Colonic mucosa (tissue), 4 donors: ENCODE measurements at regions not wholly inside any gene's neighbourhood (a gene's known extent, or its start where the extent isn't known, plus 50 kb on each side); places are given as distances from the start of the nearest gene placed in this dataset.
"Not testable (repeated sequence)": the region's sequence is repeated elsewhere in the genome, so short reads cannot be mapped to it uniquely, and the experiment has no call there.

Experiments
- DNase-seq: peaks from one replicate; pipeline ENCODE4 v3.0.0-alpha.2; 2020
- H3K27ac ChIP-seq: fragments of 200-600 bp; one replicate; pipeline ENCODE4 v1.8.0; 2021
- H3K27me3 ChIP-seq: fragments of 200-600 bp; one replicate; pipeline ENCODE4 v1.8.0; 2021
- H3K36me3 ChIP-seq: fragments of 200-600 bp; one replicate; pipeline ENCODE4 v1.8.0; 2021
- H3K4me1 ChIP-seq: fragments of 200-600 bp; one replicate; pipeline ENCODE4 v1.8.0; 2021; ENCODE audit warnings: mild to moderate bottlenecking
- H3K4me3 ChIP-seq: fragments of 200-600 bp; one replicate; pipeline ENCODE4 v1.8.0; 2021
- H3K9ac ChIP-seq, 2 donors: one replicate each; pipeline ENCODE4 v1.7.0; 2013; ENCODE audit warnings: control low read depth in 2 of 2, low read depth in 2 of 2, low read length in 2 of 2
- H3K9me3 ChIP-seq: fragments of 200-600 bp; one replicate; pipeline ENCODE4 v1.8.0; 2021
- intact Hi-C: fragments of 100-400 bp; cut with DNase I; formaldehyde crosslinking; loops from one replicate; pipeline ENCODE4 v1.14.1; 2022
- TF ChIP-seq, protein P1 (sequence below): fragments of 200-600 bp; IDR thresholded peaks from one replicate; pipeline ENCODE4 v1.8.0; 2022; ENCODE audit warnings: antibody characterized with exemption, mild to moderate bottlenecking
- donor health status: healthy.
- donor health status: DM: no; HTN: no; CAD: no.
- donor health status: DM: no; HTN: no; CAD: no.

DNA sequence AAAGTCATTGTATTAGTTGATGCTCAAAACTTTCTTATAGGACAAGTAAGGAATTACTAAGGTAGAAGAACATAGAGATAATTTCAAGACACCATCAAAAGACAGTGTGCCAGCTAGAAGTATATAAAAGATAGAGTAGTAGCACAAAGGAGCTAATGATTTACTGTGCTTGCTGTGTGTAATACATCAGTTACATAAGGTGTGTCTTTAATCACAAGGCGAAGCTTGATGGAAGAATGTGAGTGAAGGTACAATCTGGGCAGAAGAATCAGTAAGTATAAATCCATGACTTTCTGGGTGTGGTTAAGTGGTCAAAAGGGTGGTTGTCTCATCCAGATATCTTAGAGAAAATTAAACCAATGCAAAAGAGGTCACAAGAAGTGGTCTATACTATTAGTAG lies 95.1 kb upstream of the BOD1L1 start:
- intact Hi-C loops, result no loop called here
- no peak overlapping the region for H3K4me3 ChIP-seq
- H3K4me1 ChIP-seq, result no peaks in the 10 kb centered on the region
- H3K9ac ChIP-seq, result no peak overlapping the region
- TF ChIP-seq, protein P1, sequence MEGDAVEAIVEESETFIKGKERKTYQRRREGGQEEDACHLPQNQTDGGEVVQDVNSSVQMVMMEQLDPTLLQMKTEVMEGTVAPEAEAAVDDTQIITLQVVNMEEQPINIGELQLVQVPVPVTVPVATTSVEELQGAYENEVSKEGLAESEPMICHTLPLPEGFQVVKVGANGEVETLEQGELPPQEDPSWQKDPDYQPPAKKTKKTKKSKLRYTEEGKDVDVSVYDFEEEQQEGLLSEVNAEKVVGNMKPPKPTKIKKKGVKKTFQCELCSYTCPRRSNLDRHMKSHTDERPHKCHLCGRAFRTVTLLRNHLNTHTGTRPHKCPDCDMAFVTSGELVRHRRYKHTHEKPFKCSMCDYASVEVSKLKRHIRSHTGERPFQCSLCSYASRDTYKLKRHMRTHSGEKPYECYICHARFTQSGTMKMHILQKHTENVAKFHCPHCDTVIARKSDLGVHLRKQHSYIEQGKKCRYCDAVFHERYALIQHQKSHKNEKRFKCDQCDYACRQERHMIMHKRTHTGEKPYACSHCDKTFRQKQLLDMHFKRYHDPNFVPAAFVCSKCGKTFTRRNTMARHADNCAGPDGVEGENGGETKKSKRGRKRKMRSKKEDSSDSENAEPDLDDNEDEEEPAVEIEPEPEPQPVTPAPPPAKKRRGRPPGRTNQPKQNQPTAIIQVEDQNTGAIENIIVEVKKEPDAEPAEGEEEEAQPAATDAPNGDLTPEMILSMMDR, result no peak
- no peaks in the 10 kb centered on the region for H3K27me3 ChIP-seq
- H3K27ac ChIP-seq, result no peak overlapping the region
- no peaks in the 10 kb centered on the region for H3K36me3 ChIP-seq
- no peak for DNase-seq
- no peaks in the 10 kb centered on the region for H3K9me3 ChIP-seq

DNA sequence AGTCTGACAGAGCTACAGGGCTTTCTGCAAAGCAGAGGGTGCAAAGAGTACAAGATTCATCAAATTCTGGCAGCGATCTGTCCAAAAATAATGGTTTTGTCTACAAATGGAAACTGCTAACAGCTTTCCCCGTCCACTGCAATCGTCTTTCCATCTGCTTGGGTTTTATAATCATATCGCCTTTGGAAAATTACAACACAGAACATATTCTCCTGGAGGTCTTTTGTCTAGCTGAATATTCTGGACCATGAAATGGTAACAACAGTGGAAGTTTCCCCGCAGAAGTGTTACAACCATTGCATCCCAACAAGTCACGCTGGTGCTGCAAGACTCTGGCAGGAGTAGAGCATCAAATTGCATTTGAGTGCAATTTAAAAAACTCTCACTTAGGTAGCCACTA lies 101.2 kb upstream of the BOD1L1 start:
- intact Hi-C loops, result no loop called here
- Histone ChIP-seq H3K9me3 (no peaks in the 10 kb centered on the region), H3K36me3 (no peaks in the 10 kb centered on the region), H3K4me3 (no peak overlapping the region), H3K27ac (no peak overlapping the region), H3K9ac (no peak overlapping the region), H3K27me3 (no peaks in the 10 kb centered on the region), H3K4me1 (no peaks in the 10 kb centered on the region)
- TF ChIP-seq, protein P1, result no peak
- no peak for DNase-seq

DNA sequence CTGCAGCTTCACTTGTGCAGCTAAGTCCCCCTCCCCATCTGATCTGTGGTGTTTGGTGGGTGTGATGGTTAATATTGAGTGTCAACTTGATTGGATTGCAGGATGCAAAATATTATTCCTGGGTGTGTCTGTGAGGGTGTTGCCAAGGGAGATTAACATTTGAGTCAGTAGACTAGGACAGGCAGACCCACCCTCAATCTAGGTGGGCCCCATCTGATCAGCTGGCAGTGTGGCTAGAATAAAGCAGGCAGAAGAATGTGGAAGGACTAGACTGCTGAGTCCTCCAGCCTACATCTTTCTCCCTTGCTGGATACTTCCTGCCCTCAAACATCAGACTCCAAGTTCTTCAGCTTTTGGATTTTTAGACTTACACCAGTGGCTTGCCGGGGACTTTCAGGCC lies 103.5 kb upstream of the BOD1L1 start:
- H3K9me3 ChIP-seq, result no peaks in the 10 kb centered on the region
- H3K36me3 ChIP-seq, result no peaks in the 10 kb centered on the region
- TF ChIP-seq, protein P1, result no peak
- intact Hi-C loops, result no loop called here
- no peak overlapping the region for H3K9ac ChIP-seq
- DNase-seq, result no peak
- H3K27ac ChIP-seq, result no peak overlapping the region
- no peaks in the 10 kb centered on the region for H3K27me3 ChIP-seq
- H3K4me1 ChIP-seq, result no peaks in the 10 kb centered on the region
- H3K4me3 ChIP-seq, result no peak overlapping the region

DNA sequence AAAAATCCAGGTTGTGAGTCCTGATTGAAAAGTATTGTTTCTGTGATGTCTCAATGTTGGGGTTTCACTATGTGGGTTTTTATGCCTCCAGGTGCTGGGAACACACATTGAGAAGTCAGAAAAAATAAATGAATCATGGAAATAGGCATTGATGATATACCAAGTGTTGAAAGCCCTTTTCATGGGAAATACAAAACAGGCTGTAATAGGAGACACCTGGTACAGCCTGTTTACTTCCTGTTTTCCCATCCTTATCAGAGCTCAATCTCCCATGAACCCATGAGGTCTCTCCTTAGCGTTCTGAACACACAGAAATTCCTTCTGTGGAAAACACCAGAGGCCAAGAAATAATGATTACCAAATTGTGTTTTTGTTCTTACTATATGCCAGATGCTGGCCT lies 106.3 kb upstream of the BOD1L1 start:
- Histone ChIP-seq H3K4me1 (no peaks in the 10 kb centered on the region), H3K36me3 (no peaks in the 10 kb centered on the region), H3K9ac (no peak overlapping the region), H3K9me3 (no peaks in the 10 kb centered on the region), H3K4me3 (no peak overlapping the region), H3K27ac (no peak overlapping the region), H3K27me3 (no peaks in the 10 kb centered on the region)
- intact Hi-C loops, result no loop called here
- TF ChIP-seq, protein P1, result no peak
- DNase-seq, result no peak

DNA sequence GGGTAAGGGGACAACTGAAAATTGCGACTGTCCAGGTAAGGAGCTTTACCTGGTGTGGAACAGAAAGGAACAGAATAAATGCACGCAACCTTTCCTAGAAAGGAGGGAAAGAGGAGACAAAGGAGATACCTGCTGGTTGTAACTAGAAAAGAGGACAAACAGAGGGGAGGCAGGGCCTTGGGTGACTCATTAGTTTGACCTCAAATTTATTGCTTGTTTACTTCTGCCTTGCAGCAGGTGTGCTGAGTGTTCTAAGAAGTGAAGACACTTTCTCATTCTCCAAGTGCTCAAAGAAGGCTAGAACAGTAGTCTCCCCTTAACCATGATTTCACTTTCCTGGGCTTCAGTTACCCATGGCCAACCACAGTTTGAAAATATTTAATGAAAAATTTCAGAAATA lies 123.1 kb upstream of the BOD1L1 start:
- no peaks in the 10 kb centered on the region for H3K9me3 ChIP-seq
- no peaks in the 10 kb centered on the region for H3K4me1 ChIP-seq
- no peak overlapping the region for H3K4me3 ChIP-seq
- TF ChIP-seq, protein P1, result no peak
- no peak for DNase-seq
- no peaks in the 10 kb centered on the region for H3K36me3 ChIP-seq
- no peak overlapping the region for H3K9ac ChIP-seq
- no peak overlapping the region for H3K27ac ChIP-seq
- intact Hi-C loops, result no loop called here
- no peaks in the 10 kb centered on the region for H3K27me3 ChIP-seq

DNA sequence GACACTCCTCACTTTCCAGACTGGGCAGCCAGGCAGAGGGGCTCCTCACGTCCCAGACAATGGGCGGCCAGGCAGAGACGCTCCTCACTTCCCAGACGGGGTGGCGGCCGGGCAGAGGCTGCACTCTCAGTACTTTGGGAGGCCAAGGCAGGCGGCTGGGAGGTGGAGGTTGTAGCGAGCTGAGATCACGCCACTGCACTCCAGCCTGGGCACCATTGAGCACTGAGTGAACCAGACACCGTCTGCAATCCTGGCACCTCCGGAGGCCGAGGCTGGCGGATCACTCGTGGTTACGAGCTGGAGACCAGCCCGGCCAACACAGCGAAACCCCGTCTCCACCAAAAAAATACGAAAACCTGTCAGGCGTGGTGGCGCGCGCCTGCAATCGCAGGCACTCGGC lies 134.1 kb upstream of the BOD1L1 start:
- intact Hi-C loops, result not testable (repeated sequence)

More for the DNA sequence above, 134.1 kb upstream of the BOD1L1 start:
- H3K4me1 ChIP-seq, DNase-seq, H3K27me3 ChIP-seq, H3K9ac ChIP-seq, H3K27ac ChIP-seq, H3K9me3 ChIP-seq, H3K4me3 ChIP-seq, H3K36me3 ChIP-seq: not testable (repeated sequence)
